Osteoblast (primary cell): ENCODE measurements at regions not wholly inside any gene's neighbourhood (a gene's known extent, or its start where the extent isn't known, plus 50 kb on each side); places are given as distances from the start of the nearest gene placed in this dataset.

Source experiments
- DNase-seq: peaks from one replicate; pipeline ENCODE4 v3.0.0; 2011; ENCODE audit warnings: low spot score, mixed read lengths; ENCODE audit not compliant: insufficient read length; ENCODE audit errors: missing footprints
- H2AFZ ChIP-seq: 2 replicates; pipeline ENCODE4 v1.6.0; 2011; ENCODE audit warnings: mild to moderate bottlenecking, low read length
- H3K27ac ChIP-seq: 2 replicates; pipeline ENCODE4 v1.5.1; 2011; ENCODE audit warnings: mild to moderate bottlenecking, low read depth, low read length, moderate library complexity
- H3K27me3 ChIP-seq: 2 replicates; pipeline ENCODE4 v1.6.0; 2012; ENCODE audit warnings: mild to moderate bottlenecking, control low read depth, inconsistent platforms, low read length, moderate library complexity; ENCODE audit not compliant: insufficient read depth
- H3K36me3 ChIP-seq: 2 replicates; pipeline ENCODE4 v1.5.1; 2011; ENCODE audit warnings: mild to moderate bottlenecking, low read length, control low read depth, moderate library complexity; ENCODE audit not compliant: insufficient read depth
- H3K4me1 ChIP-seq: 2 replicates; pipeline ENCODE4 v1.5.1; 2011; ENCODE audit warnings: mild to moderate bottlenecking, low read length, control low read depth, moderate library complexity; ENCODE audit not compliant: insufficient read depth
- H3K4me2 ChIP-seq: 2 replicates; pipeline ENCODE4 v1.6.0; 2011; ENCODE audit warnings: mild to moderate bottlenecking, low read length; ENCODE audit not compliant: insufficient read depth
- H3K4me3 ChIP-seq: fragments of 200-600 bp; sonication (generic); 3 replicates; pipeline ENCODE4 v1.5.1; 2012; ENCODE audit warnings: mild to moderate bottlenecking, low read length, inconsistent platforms; ENCODE audit not compliant: insufficient read depth
- H3K79me2 ChIP-seq: 2 replicates; pipeline ENCODE4 v1.6.0; 2012; ENCODE audit warnings: mild to moderate bottlenecking, low read length, control low read depth, inconsistent platforms; ENCODE audit not compliant: insufficient read depth
- H3K9me3 ChIP-seq: 2 replicates; pipeline ENCODE4 v1.5.1; 2011; ENCODE audit warnings: low read depth, low read length, control low read depth
- H4K20me1 ChIP-seq: 2 replicates; pipeline ENCODE4 v1.6.0; 2012; ENCODE audit warnings: mild to moderate bottlenecking, low read length, control low read depth; ENCODE audit not compliant: insufficient read depth
- TF ChIP-seq, protein P1 (sequence below): IDR thresholded peaks from 2 replicates; pipeline ENCODE4 v1.5.1; 2011; ENCODE audit warnings: mild to moderate bottlenecking, low read depth, low read length, moderate library complexity; ENCODE audit errors: extremely low read depth

DNA sequence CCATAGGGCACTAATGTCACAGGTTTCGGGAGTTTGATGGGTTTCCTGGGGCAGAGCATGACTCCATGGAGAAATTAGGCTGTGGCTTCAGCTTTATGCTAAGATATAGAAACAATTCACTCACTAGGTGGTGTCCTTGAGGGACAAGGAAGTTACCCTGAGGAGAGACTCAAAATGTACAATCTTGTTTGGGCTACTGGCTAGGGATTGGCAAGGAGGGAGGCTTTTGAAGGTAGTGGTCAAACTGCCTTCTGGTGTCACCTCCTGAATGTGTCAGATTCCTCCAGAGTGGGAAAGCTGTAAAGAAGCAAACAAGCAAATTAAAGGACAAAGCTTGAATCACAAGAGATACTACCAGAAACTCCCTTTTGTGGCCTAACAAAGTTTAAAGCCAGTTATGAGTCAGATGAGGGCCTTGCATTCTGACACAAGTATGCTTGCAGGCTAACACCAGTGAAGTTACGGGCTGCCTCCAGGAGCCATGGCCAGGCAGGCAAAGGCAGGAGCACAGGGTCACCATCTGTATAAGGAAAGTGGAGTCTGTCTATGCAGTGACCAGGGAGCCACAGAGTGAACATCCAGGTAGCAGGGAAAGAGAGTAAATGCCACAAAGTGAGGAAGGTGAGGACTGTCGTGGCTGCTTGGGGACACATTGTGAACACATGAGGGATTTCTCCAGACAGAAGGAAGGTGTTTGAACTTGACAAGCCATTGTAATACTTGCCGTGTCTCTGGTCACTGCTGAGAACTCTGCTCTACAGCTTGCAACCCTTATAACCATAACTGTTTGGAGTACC lies 107.7 kb upstream of the DTNBP1 start:
- Histone ChIP-seq H3K9me3 (no peaks in the 10 kb centered on the region), H3K4me1 (no peaks in the 10 kb centered on the region), H3K4me3 (no peak overlapping the region), H3K36me3 (no peaks in the 10 kb centered on the region), H3K4me2 (no peak overlapping the region), H4K20me1 (no peaks in the 10 kb centered on the region), H3K79me2 (no peaks in the 10 kb centered on the region), H3K27ac (no peak overlapping the region), H3K27me3 (no peaks in the 10 kb centered on the region), H2AFZ (no peak overlapping the region)
- DNase-seq: no peak
- TF ChIP-seq, protein P1, sequence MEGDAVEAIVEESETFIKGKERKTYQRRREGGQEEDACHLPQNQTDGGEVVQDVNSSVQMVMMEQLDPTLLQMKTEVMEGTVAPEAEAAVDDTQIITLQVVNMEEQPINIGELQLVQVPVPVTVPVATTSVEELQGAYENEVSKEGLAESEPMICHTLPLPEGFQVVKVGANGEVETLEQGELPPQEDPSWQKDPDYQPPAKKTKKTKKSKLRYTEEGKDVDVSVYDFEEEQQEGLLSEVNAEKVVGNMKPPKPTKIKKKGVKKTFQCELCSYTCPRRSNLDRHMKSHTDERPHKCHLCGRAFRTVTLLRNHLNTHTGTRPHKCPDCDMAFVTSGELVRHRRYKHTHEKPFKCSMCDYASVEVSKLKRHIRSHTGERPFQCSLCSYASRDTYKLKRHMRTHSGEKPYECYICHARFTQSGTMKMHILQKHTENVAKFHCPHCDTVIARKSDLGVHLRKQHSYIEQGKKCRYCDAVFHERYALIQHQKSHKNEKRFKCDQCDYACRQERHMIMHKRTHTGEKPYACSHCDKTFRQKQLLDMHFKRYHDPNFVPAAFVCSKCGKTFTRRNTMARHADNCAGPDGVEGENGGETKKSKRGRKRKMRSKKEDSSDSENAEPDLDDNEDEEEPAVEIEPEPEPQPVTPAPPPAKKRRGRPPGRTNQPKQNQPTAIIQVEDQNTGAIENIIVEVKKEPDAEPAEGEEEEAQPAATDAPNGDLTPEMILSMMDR: no peak

GRCh38 chr6:15769511-15770018 lies 106.7 kb upstream of the DTNBP1 start:
- no peaks in the 10 kb centered on the region for H3K27me3 ChIP-seq
- DNase-seq: no peak
- TF ChIP-seq, protein P1: no peak

GRCh38 chr6:15768999-15769398 lies 106.2 kb upstream of the DTNBP1 start:
- H3K4me2 ChIP-seq: no peak overlapping the region
- no peaks in the 10 kb centered on the region for H3K4me1 ChIP-seq
- no peaks in the 10 kb centered on the region for H3K9me3 ChIP-seq
- H3K4me3 ChIP-seq: no peak overlapping the region
- no peak for DNase-seq
- no peaks in the 10 kb centered on the region for H3K36me3 ChIP-seq
- H3K27ac ChIP-seq: no peak overlapping the region
- H3K79me2 ChIP-seq: no peaks in the 10 kb centered on the region
- TF ChIP-seq, protein P1: no peak
- H3K27me3 ChIP-seq: no peaks in the 10 kb centered on the region
- H2AFZ ChIP-seq: no peak overlapping the region
- no peaks in the 10 kb centered on the region for H4K20me1 ChIP-seq

More at GRCh38 chr6:15769511-15770018, 106.7 kb upstream of the DTNBP1 start:
- Histone ChIP-seq H3K9me3 (no peaks in the 10 kb centered on the region), H2AFZ (no peak overlapping the region), H3K4me1 (no peaks in the 10 kb centered on the region), H3K27ac (no peak overlapping the region), H3K4me3 (no peak overlapping the region), H4K20me1 (no peaks in the 10 kb centered on the region), H3K36me3 (no peaks in the 10 kb centered on the region), H3K4me2 (no peak overlapping the region), H3K79me2 (no peaks in the 10 kb centered on the region)

DNA sequence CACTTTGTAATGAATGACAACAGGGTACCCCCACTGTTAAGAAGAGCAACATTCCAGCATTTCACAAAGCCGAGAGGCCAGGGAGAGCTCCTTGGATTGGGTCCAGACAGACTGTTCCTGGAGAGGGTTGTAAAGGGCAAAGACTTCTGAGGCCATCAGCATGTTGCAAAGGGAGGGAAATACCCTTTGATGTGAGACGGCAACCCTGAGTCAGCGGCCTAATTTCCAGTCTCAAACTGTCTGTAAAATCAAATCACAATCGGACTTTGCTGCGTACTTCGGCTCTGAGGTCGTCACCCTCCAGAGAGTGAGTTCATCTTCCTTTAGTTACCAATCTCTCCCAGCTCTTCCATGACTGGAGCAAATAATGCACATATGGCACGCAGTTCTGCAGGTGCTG lies 101.0 kb upstream of the DTNBP1 start:
- Histone ChIP-seq H3K9me3 (no peaks in the 10 kb centered on the region), H4K20me1 (no peaks in the 10 kb centered on the region), H3K79me2 (no peaks in the 10 kb centered on the region), H2AFZ (no peak overlapping the region), H3K4me1 (no peaks in the 10 kb centered on the region), H3K4me3 (no peak overlapping the region), H3K27me3 (no peaks in the 10 kb centered on the region), H3K36me3 (no peaks in the 10 kb centered on the region), H3K27ac (no peak overlapping the region), H3K4me2 (no peak overlapping the region)
- no peak for DNase-seq
- TF ChIP-seq, protein P1: no peak
